Thymus (tissue), 11 donors: ENCODE measurements at regions not wholly inside any gene's neighbourhood (a gene's known extent, or its start where the extent isn't known, plus 50 kb on each side); places are given as distances from the start of the nearest gene placed in this dataset.

Source experiments
- DNase-seq, 9 donors: peaks; one replicate each; pipeline ENCODE4 v3.0.0-alpha.2; 2013; ENCODE audit warnings: low spot score in 9 of 9, low read depth in 6 of 9, missing footprints in 1 of 9
- H3K27ac ChIP-seq, 2 donors: one replicate each; pipeline ENCODE4 v1.5.1; 2013; ENCODE audit warnings: control low read depth in 1 of 2, low read depth in 1 of 2, low read length in 1 of 2, mild to moderate bottlenecking in 1 of 2, moderate library complexity in 1 of 2
- H3K27me3 ChIP-seq, 2 donors: one replicate each; pipeline ENCODE4 v1.5.1; 2013; ENCODE audit warnings: low read length in 1 of 2; ENCODE audit not compliant: control insufficient read depth in 2 of 2, insufficient read depth in 1 of 2
- H3K36me3 ChIP-seq, 2 donors: one replicate each; pipeline ENCODE4 v1.5.1; 2013; ENCODE audit warnings: low read length in 1 of 2, mild to moderate bottlenecking in 1 of 2, moderate library complexity in 1 of 2; ENCODE audit not compliant: control insufficient read depth in 2 of 2, insufficient read depth in 2 of 2
- H3K4me1 ChIP-seq, 2 donors: one replicate each; pipeline ENCODE4 v1.5.1; 2013; ENCODE audit warnings: low read length in 2 of 2; ENCODE audit not compliant: control insufficient read depth in 2 of 2, insufficient read depth in 2 of 2
- H3K4me3 ChIP-seq, 2 donors: one replicate each; pipeline ENCODE4 v1.5.1; 2013; ENCODE audit warnings: low read length in 2 of 2, control low read depth in 1 of 2, mild to moderate bottlenecking in 1 of 2
- H3K9me3 ChIP-seq, 2 donors: one replicate each; pipeline ENCODE4 v1.5.1; 2013; ENCODE audit warnings: low read length in 1 of 2, mild to moderate bottlenecking in 1 of 2; ENCODE audit not compliant: control insufficient read depth in 2 of 2, insufficient read depth in 1 of 2
- WGBS: extraction: QIAGEN DNeasy Blood & Tissue Kit; methylation state at CpG from one replicate; pipeline ENCODE4 v1.1.7; 2013; 5-methylcytosine and 5-hydroxymethylcytosine counted together
- donor health status: healthy.

DNA sequence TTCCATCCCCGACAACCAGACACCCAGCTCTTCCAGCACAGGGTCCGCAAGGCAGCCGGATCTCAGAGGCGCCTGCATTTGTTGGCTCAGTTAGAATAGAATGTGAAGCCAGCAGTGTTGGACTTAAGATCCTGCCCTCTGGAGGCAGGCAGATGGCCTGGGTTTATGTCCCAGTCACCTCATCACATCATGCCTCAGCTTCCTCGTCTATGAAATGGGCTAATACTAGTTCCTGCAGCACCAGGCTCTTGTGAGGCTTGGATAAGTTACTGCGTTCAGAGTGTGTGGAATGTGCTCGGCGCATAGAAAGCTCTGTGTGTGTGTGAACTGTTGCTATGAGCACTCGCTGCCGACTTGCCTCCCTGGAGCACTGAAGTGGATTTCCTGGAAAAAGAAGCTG, 202.5 kb upstream of the GPR26 start:
- Histone ChIP-seq H3K9me3 (no peaks in the 10 kb centered on the region), H3K27me3 (no peaks in the 10 kb centered on the region), H3K36me3 (no peaks in the 10 kb centered on the region), H3K4me1 (no peaks in the 10 kb centered on the region), H3K27ac (no peak overlapping the region), H3K4me3 (no peak overlapping the region)
- DNase-seq: no peak
- 95% methylated on average over 10 of the region's 10 CpGs for WGBS

DNA sequence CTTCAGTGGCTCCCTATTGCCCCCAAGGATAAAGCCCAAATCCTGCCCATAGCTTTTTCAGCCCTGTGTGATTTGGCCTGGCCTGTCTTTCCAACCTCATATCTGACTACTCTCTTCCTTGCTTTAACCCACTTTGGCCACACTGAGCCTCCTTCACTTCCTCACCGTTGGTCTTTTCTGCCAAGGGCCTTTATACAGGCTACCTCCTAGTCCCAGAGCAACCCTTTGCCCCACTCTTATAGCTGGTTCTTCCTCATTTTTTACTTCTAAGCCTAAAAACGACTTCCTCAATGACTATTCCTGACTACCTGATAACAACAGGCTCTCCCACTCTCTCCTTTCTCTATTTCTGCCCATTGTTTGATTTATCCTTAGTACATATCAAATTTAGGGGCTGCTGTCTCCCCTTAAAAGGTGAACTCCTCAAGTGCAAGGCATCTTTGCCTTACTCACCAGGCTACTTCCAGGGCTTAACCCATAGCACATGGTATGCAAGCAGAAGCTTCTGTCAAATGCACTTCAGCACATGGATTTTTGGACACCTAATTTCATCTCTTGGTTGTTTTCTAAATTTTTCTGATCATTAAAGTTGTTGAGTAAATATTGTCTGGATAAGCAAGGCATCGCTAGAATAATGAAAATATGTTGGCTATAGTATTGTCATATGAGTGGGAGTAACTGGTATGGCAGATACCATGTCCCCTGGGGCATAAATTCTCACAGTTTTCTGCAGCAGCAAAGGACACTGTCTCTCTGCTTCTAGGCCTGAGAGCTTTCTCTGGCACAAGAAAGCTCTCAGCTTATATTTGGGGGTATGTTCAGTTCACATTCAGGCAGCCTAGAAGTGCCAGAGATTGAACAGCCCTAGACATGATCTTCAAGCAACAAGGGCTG, 201.5 kb upstream of the GPR26 start:
- WGBS: 37% methylated on average over 3 of the region's 3 CpGs
- no peak for DNase-seq
- Histone ChIP-seq H3K4me1 (no peaks in the 10 kb centered on the region), H3K27ac (no peak overlapping the region), H3K27me3 (no peaks in the 10 kb centered on the region), H3K4me3 (no peak overlapping the region), H3K9me3 (no peaks in the 10 kb centered on the region), H3K36me3 (no peaks in the 10 kb centered on the region)

DNA sequence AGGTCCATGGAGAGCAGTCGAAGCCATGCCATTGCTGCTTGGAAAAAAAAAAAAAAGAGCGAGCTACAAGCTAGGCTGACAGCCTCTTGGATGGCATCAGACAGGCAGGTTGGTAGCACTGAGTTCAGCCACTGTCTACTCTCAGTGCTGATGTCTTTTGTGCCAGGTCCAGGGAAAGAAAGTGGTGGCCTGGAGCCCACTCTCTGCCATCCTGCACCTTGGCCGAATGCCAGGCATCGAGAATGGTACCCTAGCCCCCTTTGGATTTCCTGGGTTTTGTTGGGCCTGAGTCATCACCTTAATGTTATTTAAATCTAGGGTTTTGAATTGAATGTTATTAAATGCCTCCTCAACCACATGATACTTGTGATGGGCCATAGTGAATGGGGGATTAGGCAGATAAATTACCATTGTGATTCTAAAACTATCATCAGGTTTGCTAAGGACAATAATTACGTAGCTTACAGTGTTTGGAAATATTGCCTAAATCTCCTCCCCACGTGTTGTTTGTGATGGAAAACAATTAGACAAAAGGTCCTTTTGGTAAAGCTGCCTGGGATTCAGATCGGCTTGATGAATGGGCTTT, 195.7 kb upstream of the GPR26 start:
- Histone ChIP-seq H3K27ac (no peak overlapping the region), H3K4me1 (no peaks in the 10 kb centered on the region), H3K9me3 (no peaks in the 10 kb centered on the region), H3K4me3 (no peak overlapping the region), H3K36me3 (no peaks in the 10 kb centered on the region), H3K27me3 (peaks cover 0 to 5% of the 10 kb centered on the region in 2 donors)
- no peak for DNase-seq
- WGBS: 80% methylated on average over 7 of the region's 7 CpGs

DNA sequence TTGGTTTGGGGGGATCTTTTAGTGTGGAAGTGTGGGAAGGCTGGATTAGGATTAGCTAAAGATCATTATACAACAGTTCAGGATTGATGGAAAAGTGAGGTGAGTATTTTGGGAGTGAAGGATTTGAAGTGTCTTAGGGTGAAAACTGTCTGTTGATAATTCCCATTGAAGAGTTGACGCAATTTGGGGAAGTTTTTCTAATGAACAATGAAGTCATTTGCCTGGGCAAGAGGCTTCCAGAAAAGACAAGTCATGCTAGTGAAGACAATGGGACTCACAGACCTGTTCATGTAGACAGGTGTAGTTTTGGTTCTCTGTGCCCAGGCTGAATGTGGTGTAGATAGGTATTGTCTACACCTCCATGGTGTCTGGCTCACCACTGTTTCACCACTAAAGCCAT, 194.3 kb upstream of the GPR26 start:
- 98% methylated on average over 1 of the region's 1 CpG for WGBS
- peaks cover 0 to 5% of the 10 kb centered on the region in 2 donors for H3K27me3 ChIP-seq
- no peaks in the 10 kb centered on the region for H3K9me3 ChIP-seq
- H3K4me1 ChIP-seq: no peaks in the 10 kb centered on the region
- no peak for DNase-seq
- H3K27ac ChIP-seq: no peak overlapping the region
- H3K4me3 ChIP-seq: no peak overlapping the region
- no peaks in the 10 kb centered on the region for H3K36me3 ChIP-seq

DNA sequence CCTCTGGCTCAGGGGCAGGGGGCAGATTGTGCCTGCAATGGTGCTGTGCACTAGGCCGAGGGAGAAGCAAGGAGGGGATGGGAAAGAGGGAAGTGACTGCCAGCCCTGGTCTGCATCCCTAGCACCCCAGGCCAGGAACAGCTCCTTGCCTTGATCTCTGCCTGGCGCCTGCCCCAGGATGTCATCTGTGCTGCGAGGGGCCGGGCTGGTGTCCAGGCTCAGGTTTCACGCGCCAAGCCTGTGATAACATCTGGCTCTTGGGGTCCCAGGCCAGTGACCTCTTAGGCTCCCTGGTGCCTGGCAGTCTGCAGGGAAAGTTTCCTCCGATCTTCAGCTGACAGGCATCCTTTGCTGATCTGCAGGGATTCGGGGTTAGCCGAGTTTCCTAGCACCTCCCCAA, 193.5 kb upstream of the GPR26 start:
- DNase-seq: no peak
- no peak overlapping the region for H3K27ac ChIP-seq
- H3K4me3 ChIP-seq: no peak overlapping the region
- H3K4me1 ChIP-seq: no peaks in the 10 kb centered on the region
- no peaks in the 10 kb centered on the region for H3K9me3 ChIP-seq
- H3K27me3 ChIP-seq: peaks cover 0 to 5% of the 10 kb centered on the region in 2 donors
- no peaks in the 10 kb centered on the region for H3K36me3 ChIP-seq
- WGBS: 11% methylated on average over 9 of the region's 9 CpGs

DNA sequence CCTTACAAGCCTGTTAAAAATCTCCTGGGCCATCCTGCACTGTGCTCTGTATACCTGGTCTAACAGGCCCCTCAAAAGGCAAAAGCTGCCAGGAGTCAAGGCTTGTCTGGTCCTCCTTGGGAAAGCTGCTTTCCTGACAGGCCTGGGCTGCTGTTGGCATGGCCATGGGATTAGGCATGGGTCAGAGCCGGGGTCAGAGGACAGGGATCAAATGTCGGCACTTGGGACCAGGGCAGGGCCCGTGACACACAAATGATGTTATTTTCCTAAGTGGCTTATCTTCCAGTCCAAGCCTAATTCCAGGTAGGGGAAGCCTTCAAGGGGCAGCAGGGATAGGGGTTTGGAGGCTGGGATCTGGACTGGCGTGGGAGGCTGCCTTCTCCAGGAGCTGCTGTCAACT, 191.5 kb upstream of the GPR26 start:
- no peak overlapping the region for H3K27ac ChIP-seq
- WGBS: 91% methylated on average over 4 of the region's 4 CpGs
- H3K4me3 ChIP-seq: no peak overlapping the region
- no peak for DNase-seq
- H3K4me1 ChIP-seq: no peaks in the 10 kb centered on the region
- no peaks in the 10 kb centered on the region for H3K9me3 ChIP-seq
- no peaks in the 10 kb centered on the region for H3K36me3 ChIP-seq
- H3K27me3 ChIP-seq: peaks cover 0 to 5% of the 10 kb centered on the region in 2 donors

DNA sequence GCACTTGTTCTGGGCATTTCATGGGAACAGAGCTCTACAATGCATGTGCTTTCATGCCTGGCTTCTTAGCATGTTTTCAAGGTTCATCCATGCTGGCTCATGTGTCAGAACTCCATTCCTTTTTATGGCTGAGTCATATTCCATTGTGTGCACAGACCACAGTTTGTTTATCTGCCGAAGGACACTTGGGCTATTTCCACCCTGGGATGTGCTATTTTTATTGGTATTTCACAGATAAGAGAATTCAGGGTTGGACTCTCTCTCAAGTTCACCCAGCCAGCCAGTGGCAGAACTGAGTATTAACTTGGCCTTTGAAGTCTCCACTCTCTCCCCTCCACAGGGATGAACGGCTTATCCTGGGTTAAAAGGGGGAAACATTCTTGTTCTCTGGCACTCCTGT, 190.7 kb upstream of the GPR26 start:
- Histone ChIP-seq H3K27me3 (peaks cover 0 to 5% of the 10 kb centered on the region in 2 donors), H3K36me3 (no peaks in the 10 kb centered on the region), H3K27ac (no peak overlapping the region), H3K4me1 (no peaks in the 10 kb centered on the region), H3K4me3 (no peak overlapping the region), H3K9me3 (no peaks in the 10 kb centered on the region)
- DNase-seq: no peak
- WGBS: 79% methylated on average over 2 of the region's 2 CpGs

DNA sequence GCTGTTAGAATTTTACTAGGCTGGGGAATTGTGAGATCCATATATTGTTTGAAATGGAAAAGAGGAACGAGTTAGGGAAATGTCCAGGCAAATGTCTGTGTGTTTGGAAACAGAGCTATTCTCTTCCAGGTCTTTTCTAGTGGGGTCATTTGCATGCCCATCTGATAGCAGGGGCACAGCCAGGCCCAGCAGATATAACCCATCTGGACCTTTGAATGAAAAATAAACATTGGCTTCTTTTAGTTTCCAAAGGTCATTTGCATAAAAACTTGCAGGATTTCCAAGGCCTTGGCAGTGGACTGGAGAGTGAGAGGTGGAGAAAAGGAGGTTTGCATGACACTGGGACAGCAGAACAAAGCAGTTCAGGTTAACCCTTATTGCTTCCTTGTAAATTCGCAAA, 188.0 kb upstream of the GPR26 start:
- 83% methylated on average over 2 of the region's 2 CpGs for WGBS

DNA sequence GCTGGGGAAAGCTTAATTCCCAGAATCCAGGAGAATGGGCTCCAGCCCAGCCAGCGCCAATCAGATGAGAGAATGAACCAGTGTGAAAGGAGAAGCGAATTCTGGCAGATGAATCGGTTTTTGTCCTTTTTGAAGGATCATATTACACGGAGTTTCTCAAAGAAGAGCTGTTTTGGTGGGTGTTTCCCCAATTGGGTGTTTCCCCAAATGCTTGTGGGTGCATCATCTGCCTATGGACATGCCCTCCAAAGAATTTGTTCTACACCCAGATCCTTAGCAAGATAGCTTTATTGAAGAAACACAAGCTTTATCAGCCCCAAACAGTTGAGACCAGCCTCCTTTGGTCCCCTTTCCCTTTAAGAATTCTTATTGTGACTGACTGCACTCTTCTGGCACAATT, 186.5 kb upstream of the GPR26 start:
- H3K9me3 ChIP-seq: no peaks in the 10 kb centered on the region
- H3K27ac ChIP-seq: no peak overlapping the region
- peaks cover 0 to 2% of the 10 kb centered on the region in 2 donors for H3K27me3 ChIP-seq
- WGBS: 54% methylated on average over 4 of the region's 4 CpGs
- no peak overlapping the region for H3K4me3 ChIP-seq
- no peaks in the 10 kb centered on the region for H3K36me3 ChIP-seq
- H3K4me1 ChIP-seq: no peaks in the 10 kb centered on the region
- peak in 1 of 9 donors; percentile 8 for DNase-seq

More for the DNA sequence above, 188.0 kb upstream of the GPR26 start:
- Histone ChIP-seq H3K4me1 (no peaks in the 10 kb centered on the region), H3K27me3 (peaks cover 0 to 2% of the 10 kb centered on the region in 2 donors), H3K36me3 (no peaks in the 10 kb centered on the region), H3K4me3 (no peak overlapping the region), H3K9me3 (no peaks in the 10 kb centered on the region), H3K27ac (no peak overlapping the region)
- no peak for DNase-seq
